ENCODE measurements at regions not wholly inside any gene's neighbourhood (a gene's known extent, or its start where the extent isn't known, plus 50 kb on each side); places are given as distances from the start of the nearest gene placed in this dataset.
"Not testable (repeated sequence)": the region's sequence is repeated elsewhere in the genome, so short reads cannot be mapped to it uniquely, and the experiment has no call there.

- intact Hi-C loops (cut with micrococcal nuclease), result no loop called here
- Histone ChIP-seq H4K20me1 (ENCODE audit: insufficient read depth) (no peaks in the 10 kb centered on the region), H3K9me2 (ENCODE audit: insufficient read depth) (no peaks in the 10 kb centered on the region), H3K9ac (ENCODE audit: low read length) (no peak overlapping the region), H3K27me3 (ENCODE audit: insufficient read depth, low read length) (no peaks in the 10 kb centered on the region), H3K4me3 (replicated peaks in 1 of 2; ENCODE audit: low read depth in 1 of 2, low read length in 2 of 2) (no peak overlapping the region), H3K9me3 (ENCODE audit: control insufficient read depth in 1 of 2, insufficient read depth in 1 of 2, low read depth in 1 of 2, low read length in 2 of 2) (peaks cover 0 to 1% of the 10 kb centered on the region in 2 experiments; a peak in 1 of 4 replicates), H3K79me2 (ENCODE audit: insufficient read depth, low read length) (no peaks in the 10 kb centered on the region), H2AFZ (ENCODE audit: low read depth, low read length, poor library complexity, severe bottlenecking) (no peak overlapping the region), H3K4me2 (ENCODE audit: low read length) (no peak overlapping the region), H3K4me1 (ENCODE audit: control insufficient read depth in 1 of 2, insufficient read depth in 2 of 2, low read length in 2 of 2) (no peaks in the 10 kb centered on the region), H3K27ac (ENCODE audit: low read depth, low read length) (no peak overlapping the region), H3K36me3 (ENCODE audit: control insufficient read depth in 1 of 2, insufficient read depth in 2 of 2, low read length in 2 of 2) (no peaks in the 10 kb centered on the region)
- ATAC-seq (no peak), DNase-seq (ENCODE audit: low read depth, low spot score) (no peak)
- ChIA-PET RAD21 (ENCODE audit: low non-redundant PET in 1 of 2, low total read pairs in 2 of 2, uncharacterized antibody in 2 of 2, unreplicated experiment in 2 of 2) (no interaction called here), POLR2A (no interaction called here), CTCF (no interaction called here)
- TF ChIP-seq YY1 (IDR thresholded peaks at IDR 0.05; ENCODE audit: extremely low read depth, insufficient replicate concordance, low read depth, low read length) (no peak), SRF (IDR thresholded peaks at IDR 0.05; ENCODE audit: low read depth) (no peak), JUND (IDR thresholded peaks at IDR 0.05) (no peak)
- no TSS peak for BruUV-seq (replicated peaks)
Observed at GRCh38 chr13:38462605-38463004, 113.0 kb downstream of the UFM1 start.

- Histone ChIP-seq H3K4me1 (ENCODE audit: control insufficient read depth in 1 of 2, insufficient read depth in 2 of 2, low read length in 2 of 2) (no peaks in the 10 kb centered on the region), H3K9me2 (ENCODE audit: insufficient read depth) (no peaks in the 10 kb centered on the region), H4K20me1 (ENCODE audit: insufficient read depth) (no peaks in the 10 kb centered on the region), H3K9ac (ENCODE audit: low read length) (no peak overlapping the region), H3K9me3 (ENCODE audit: control insufficient read depth in 1 of 2, insufficient read depth in 1 of 2, low read depth in 1 of 2, low read length in 2 of 2) (peaks cover 0 to 3% of the 10 kb centered on the region in 2 experiments; a peak in 1 of 4 replicates), H3K27ac (ENCODE audit: low read depth, low read length) (no peak overlapping the region), H2AFZ (ENCODE audit: low read depth, low read length, poor library complexity, severe bottlenecking) (no peak overlapping the region), H3K4me2 (ENCODE audit: low read length) (no peak overlapping the region), H3K36me3 (ENCODE audit: control insufficient read depth in 1 of 2, insufficient read depth in 2 of 2, low read length in 2 of 2) (no peaks in the 10 kb centered on the region), H3K27me3 (ENCODE audit: insufficient read depth, low read length) (no peaks in the 10 kb centered on the region), H3K4me3 (replicated peaks in 1 of 2; ENCODE audit: low read depth in 1 of 2, low read length in 2 of 2) (no peak overlapping the region), H3K79me2 (ENCODE audit: insufficient read depth, low read length) (no peaks in the 10 kb centered on the region)
- ATAC-seq (no peak), DNase-seq (ENCODE audit: low read depth, low spot score) (no peak)
- TF ChIP-seq REST (IDR thresholded peaks at IDR 0.05; ENCODE audit: low read depth), result no peak
- no peak for TF ChIP-seq ELF1 (IDR thresholded peaks at IDR 0.05; ENCODE audit: borderline replicate concordance, low read depth)
- TF ChIP-seq EGR1 (IDR thresholded peaks at IDR 0.05; ENCODE audit: low read depth), result no peak
- TF ChIP-seq YY1 (IDR thresholded peaks at IDR 0.05; ENCODE audit: extremely low read depth, insufficient replicate concordance, low read depth, low read length), result no peak
- TF ChIP-seq JUND (IDR thresholded peaks at IDR 0.05), result no peak
- TF ChIP-seq ZBTB33 (IDR thresholded peaks at IDR 0.05; ENCODE audit: extremely low read depth, insufficient replicate concordance, low read length), result no peak
- no peak for TF ChIP-seq RAD21 (IDR thresholded peaks at IDR 0.05; ENCODE audit: low read depth)
- ChIA-PET CTCF (no interaction called here), RAD21 (ENCODE audit: low non-redundant PET in 1 of 2, low total read pairs in 2 of 2, uncharacterized antibody in 2 of 2, unreplicated experiment in 2 of 2) (no interaction called here), POLR2A (no interaction called here)
- BruUV-seq (replicated peaks), result no TSS peak
- intact Hi-C loops (cut with micrococcal nuclease), result no loop called here
Observed at GRCh38 chr13:38463048-38463447, 113.4 kb downstream of the UFM1 start.

- POLR2A ChIA-PET; H3K27ac ChIP-seq (ENCODE audit: low read depth, low read length); ATAC-seq; H3K79me2 ChIP-seq (ENCODE audit: insufficient read depth, low read length); intact Hi-C loops (cut with micrococcal nuclease); CTCF ChIA-PET; H3K9me2 ChIP-seq (ENCODE audit: insufficient read depth); H4K20me1 ChIP-seq (ENCODE audit: insufficient read depth); H3K4me1 ChIP-seq (ENCODE audit: control insufficient read depth in 1 of 2, insufficient read depth in 2 of 2, low read length in 2 of 2); H3K27me3 ChIP-seq (ENCODE audit: insufficient read depth, low read length); RAD21 ChIA-PET (ENCODE audit: low non-redundant PET in 1 of 2, low total read pairs in 2 of 2, uncharacterized antibody in 2 of 2, unreplicated experiment in 2 of 2); H3K4me2 ChIP-seq (ENCODE audit: low read length); H3K4me3 ChIP-seq (replicated peaks in 1 of 2; ENCODE audit: low read depth in 1 of 2, low read length in 2 of 2); H3K9me3 ChIP-seq (ENCODE audit: control insufficient read depth in 1 of 2, insufficient read depth in 1 of 2, low read depth in 1 of 2, low read length in 2 of 2); H3K9ac ChIP-seq (ENCODE audit: low read length); DNase-seq (ENCODE audit: low read depth, low spot score); H2AFZ ChIP-seq (ENCODE audit: low read depth, low read length, poor library complexity, severe bottlenecking); H3K36me3 ChIP-seq (ENCODE audit: control insufficient read depth in 1 of 2, insufficient read depth in 2 of 2, low read length in 2 of 2); BruUV-seq (replicated peaks): not testable (repeated sequence)
Observed at GRCh38 chr13:38472411-38472810, 122.8 kb downstream of the UFM1 start.

Measured in HCT116 (cell line).